ENCODE measurements at regions not wholly inside any gene's neighbourhood (a gene's known extent, or its start where the extent isn't known, plus 50 kb on each side); places are given as distances from the start of the nearest gene placed in this dataset.

DNA sequence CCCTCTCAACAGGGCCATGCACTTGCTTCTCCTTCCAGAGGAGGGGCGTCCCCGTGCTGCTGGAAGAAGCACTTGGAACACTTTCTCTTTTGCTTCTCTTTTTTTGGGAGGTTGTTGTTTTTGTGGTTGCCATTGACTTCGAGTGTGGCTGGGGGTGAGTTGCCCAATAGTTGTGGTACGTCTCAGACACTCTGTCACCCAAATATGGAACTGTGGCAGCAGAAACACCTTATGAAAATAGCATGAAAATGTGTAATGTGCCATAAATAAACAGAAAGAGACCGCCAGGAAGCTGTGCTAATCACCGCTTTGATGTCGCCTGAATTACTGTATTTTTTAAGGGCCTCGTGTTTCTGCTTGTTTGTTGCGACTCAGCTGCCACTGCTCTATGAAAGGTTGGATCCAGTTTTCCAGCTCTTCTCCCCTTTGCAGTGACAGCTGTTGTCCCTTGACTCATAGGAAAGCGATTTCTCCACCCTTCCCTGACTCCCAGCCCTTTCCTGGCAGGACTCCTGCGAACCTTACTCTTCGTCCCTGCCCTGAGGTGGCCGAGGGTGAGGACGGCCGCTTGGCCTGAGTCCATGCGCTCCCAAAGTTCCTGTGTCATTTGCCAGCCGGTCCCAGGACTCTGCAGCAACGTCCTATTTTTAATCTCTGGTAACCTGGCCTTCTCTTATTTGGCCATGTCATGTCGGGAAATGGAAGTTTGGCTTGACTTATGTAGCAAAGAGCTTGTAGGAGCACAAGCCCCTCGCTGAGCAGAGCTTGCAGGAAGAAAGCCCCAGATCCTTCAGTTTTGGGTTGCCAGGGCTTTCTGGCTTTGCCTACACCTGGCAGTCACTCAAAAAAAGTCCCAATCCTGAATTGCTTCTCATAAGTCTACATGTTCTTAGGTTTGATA is 694.6 kb downstream of the QKI start:
- no peak for DNase-seq (ENCODE audit: low read depth, low spot score)
- peak overlapping the region; percentile 76 for H3K27ac ChIP-seq

DNA sequence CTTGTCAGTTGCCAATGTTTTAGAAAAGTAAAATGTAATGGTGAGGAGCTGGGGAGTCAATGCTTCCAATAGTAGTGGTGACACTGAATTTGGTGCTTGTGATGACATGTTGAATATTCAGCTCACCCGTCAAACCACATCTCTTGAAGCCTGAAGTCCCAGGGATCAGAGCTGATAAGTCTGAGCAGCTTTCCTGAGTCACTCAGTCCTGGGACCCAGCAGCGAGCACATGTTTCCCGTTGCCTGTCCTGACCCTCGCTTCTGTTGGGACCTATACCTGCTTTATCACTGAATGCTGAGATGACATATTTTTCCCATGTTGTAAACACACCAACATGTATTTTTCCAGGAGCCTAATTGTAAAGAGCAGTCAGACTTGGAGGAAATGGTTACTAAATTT is 693.6 kb downstream of the QKI start:
- peak overlapping the region; percentile 76 for H3K27ac ChIP-seq
- no peak for DNase-seq (ENCODE audit: low read depth, low spot score)

- no peak for DNase-seq (ENCODE audit: low read depth, low spot score)
- H3K27ac ChIP-seq = peak overlapping the region; percentile 76
Observed at GRCh38 chr6:164107297-164107995, 692.9 kb downstream of the QKI start.

GRCh38 chr6:164106345-164106769 is 691.8 kb downstream of the QKI start:
- H3K27ac ChIP-seq = no peak overlapping the region
- DNase-seq (ENCODE audit: low read depth, low spot score) = no peak

DNA sequence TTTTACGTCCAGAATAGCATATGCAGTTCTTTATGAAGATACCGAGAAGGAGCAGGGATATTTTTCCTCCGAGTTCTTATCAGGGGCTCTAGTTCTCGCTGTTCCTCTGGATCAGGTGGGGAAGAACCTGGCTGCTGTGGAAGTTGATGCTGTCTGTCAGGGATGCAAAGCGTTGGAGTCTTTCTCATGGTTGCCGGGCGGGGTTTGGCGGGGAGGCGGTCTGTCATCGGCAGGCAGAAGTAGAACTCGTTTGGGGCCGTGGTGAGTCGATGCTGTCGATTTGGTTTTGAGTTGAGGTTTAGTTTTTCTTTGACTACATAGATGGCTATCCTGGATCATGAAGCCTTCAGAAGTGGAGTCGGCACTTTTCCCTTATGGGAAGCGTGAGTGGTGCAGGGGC is 691.2 kb downstream of the QKI start:
- DNase-seq (ENCODE audit: low read depth, low spot score) = no peak
- H3K27ac ChIP-seq = no peak overlapping the region

GRCh38 chr6:164104432-164104831 is 689.9 kb downstream of the QKI start:
- no peak for DNase-seq (ENCODE audit: low read depth, low spot score)

GRCh38 chr6:164102693-164103092 is 688.2 kb downstream of the QKI start:
- no peak for DNase-seq (ENCODE audit: low read depth, low spot score)
- H3K27ac ChIP-seq = no peak overlapping the region

More at GRCh38 chr6:164104432-164104831, 689.9 kb downstream of the QKI start:
- no peak overlapping the region for H3K27ac ChIP-seq

- no peak for DNase-seq (ENCODE audit: low read depth, low spot score)
- H3K27ac ChIP-seq = no peak overlapping the region
Observed at GRCh38 chr6:164101859-164102258, 687.3 kb downstream of the QKI start.

GRCh38 chr6:164099269-164099865 is 684.8 kb downstream of the QKI start:
- H3K27ac ChIP-seq = no peak overlapping the region

GRCh38 chr6:164098857-164099267 is 684.3 kb downstream of the QKI start:
- H3K27ac ChIP-seq = no peak overlapping the region
- DNase-seq (ENCODE audit: low read depth, low spot score) = no peak

More at GRCh38 chr6:164099269-164099865, 684.8 kb downstream of the QKI start:
- no peak for DNase-seq (ENCODE audit: low read depth, low spot score)

DNA sequence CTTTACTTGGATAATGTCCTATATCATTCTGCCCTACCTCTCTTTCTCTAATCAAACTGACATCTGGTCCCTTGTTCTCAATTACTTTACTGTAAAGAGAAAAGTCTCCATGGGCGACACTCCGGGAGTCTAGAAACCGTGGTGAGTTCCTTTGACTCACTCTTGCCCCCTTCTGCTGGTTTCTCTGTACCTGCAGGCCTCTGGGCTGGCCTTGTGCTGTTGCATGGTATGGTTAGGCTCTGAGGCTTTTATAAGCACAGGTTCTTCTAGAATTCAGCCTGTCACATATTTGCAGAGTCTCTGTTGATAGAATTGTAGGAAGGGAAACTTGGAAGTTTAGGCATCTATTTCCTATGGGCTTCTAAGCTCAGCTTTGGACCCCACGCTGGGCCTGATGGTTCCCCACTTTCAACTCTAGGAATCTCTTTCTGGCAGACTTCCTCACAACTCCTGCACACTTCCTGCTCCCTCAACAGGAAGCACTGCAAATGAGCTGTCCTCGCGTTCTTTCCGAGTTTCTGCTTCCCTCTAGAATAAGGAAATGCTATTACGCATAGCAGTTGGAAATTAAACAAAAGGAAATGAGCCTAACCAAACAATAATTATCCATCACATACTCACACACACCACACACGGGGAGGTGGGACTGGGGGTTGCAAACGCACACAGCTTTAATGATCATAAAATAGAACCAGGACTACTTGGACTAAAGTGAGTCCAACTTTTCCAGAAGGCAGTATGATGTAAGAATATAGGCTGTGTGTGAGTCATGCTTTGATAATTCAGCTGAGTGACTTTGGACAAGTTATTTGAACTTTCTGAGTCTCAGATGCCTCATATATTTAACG is 683.3 kb downstream of the QKI start:
- H3K27ac ChIP-seq = no peak overlapping the region

DNA sequence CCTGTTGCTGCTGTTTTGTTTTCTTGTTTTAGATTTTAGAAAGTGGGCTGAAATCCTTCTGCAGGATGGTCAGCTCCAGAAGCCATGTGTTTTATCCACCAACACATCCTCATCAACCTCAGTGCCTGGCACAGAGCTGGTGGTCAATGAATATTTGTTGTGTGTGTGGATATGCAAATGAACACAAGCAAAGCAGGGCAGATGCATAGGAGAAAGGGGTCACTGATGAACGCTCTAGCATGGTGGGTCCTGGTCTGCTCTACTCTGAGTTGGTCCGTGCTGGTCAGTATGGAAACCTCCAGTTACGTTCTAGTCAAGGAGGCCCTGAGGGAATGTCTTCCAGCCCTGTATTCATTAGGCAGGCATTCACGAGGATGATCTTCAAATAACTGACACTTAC is 682.5 kb downstream of the QKI start:
- H3K27ac ChIP-seq = no peak overlapping the region
- no peak for DNase-seq (ENCODE audit: low read depth, low spot score)

More for the DNA sequence above, 683.3 kb downstream of the QKI start:
- DNase-seq (ENCODE audit: low read depth, low spot score) = no peak

DNA sequence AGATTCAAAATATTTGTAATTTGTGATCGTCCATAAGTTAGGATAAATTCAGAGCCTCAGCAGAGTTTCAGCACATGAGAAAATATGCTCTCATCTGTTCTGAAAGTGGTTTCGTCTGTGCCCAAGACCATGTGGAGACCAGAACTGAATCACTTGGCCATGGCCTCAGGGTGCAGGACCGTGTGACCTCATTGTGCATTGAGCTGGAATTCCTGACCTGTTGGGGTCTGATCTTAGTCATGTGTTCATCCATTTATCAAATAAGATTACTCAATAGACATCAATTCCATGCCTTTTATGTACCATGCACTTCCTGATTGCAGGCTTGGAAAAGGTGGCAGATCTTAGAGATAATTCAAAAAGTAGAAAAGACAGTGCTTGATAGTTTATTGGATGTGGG is 680.5 kb downstream of the QKI start:
- DNase-seq (ENCODE audit: low read depth, low spot score) = no peak
- no peak overlapping the region for H3K27ac ChIP-seq

GRCh38 chr6:164087870-164088269 is 673.4 kb downstream of the QKI start:
- no peak for DNase-seq (ENCODE audit: low read depth, low spot score)
- no peak overlapping the region for H3K27ac ChIP-seq

GRCh38 chr6:164087211-164087610 is 672.7 kb downstream of the QKI start:
- H3K27ac ChIP-seq = no peak overlapping the region
- DNase-seq (ENCODE audit: low read depth, low spot score) = no peak

- H3K27ac ChIP-seq = no peak overlapping the region
- DNase-seq (ENCODE audit: low read depth, low spot score) = no peak
Observed at GRCh38 chr6:164086076-164086887, 671.8 kb downstream of the QKI start.

DNA sequence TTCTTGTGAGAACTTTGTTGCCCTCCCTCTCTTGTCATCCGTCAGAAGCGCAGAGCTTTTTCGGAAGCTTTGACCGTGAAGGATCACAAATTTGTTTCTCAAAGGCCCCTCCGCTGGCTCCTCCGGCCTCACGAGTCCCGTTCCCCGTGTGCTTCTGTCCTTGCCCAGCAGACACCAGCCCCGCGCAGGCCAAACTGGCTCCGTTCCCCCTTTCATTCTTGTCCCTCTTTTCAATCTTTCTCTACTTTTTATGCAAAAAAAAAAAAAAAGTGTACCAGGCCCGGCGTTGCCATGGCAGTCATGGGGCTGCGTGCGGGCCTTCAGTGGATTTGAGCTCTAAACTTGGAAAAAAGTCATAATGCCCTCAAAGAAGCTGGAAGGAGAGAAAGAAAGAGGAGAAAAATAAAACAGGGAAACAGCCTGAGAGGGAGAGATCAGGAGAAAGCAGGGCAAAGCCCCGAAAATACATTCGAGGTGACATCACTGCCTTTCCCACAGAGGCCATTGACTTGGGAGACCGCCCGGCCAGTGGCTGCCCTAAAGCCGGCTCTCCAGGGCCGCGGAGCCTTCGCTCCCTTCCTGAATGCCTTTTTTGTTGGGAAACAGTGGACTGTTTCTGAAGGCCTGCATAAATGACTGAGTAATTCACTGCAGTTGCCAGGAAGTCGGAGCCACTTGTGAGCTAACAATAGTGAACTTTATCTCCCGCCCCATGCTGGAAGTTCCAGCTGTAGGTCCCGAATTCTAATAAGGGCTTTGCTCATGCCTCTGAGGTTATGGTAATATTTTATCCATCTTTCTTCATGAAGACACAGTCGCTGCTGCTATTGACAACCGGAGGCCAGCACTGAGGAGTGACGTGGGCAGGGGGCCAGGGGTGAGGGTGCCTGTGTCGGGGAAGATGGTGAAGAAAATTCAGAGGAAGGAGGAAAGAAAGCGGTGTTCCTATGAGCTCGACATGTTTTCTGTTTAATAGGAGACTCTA is 670.9 kb downstream of the QKI start:
- DNase-seq (ENCODE audit: low read depth, low spot score) = no peak
- no peak overlapping the region for H3K27ac ChIP-seq

DNA sequence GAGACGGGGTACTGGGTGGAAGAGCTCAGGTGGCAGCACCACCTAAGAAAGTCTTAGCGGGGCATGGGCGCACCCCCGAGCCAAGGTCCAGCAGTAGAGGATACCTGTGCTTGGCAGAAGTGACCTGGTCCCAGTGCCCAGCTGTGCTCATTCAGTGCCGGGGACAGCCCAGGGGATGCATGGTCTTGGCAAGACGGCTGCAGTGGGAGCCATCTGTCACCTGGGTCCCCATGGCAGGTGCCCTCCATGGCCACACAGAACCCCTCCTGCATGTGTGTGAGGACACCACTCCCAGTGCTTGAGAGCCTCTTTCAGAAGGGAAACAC is 664.7 kb downstream of the QKI start:
- DNase-seq (ENCODE audit: low read depth, low spot score) = no peak
- H3K27ac ChIP-seq = no peak overlapping the region

Measured in epithelial cell of prostate (primary cell).